ENCODE measurements at regions not wholly inside any gene's neighbourhood (a gene's known extent, or its start where the extent isn't known, plus 50 kb on each side); places are given as distances from the start of the nearest gene placed in this dataset.

DNA sequence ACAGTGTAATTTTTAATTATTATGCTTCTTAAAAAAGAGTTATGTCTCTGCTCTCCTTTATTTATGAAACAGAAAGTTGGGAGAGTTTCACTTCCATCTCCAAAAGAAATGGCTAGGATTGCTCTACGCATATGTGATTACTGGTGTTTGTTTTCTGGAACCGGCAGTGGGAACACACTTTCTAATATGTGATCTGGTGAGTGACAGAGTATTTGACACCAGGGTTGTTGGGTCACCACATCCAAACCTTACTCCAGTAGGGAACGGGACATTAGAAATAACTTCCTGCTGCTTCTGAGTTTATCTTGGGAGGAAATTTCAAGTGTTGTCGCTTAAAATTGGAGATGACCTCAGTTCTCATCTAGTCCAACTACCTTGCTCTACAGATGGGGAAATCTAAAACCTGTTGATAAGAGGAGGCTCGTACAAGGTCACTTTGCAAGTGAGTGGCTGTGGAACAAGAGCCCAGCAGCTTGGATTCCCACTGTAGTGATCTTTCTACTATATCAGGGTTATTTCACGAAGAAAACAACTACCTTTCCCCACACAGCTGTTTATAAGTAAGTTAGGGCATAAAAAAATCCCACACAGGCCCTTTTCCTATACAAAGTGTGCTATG lies 108.5 kb downstream of the TTC32 start:
- Histone ChIP-seq H3K36me3 (ENCODE audit: control insufficient read depth, insufficient read depth, low read length) (no peaks in the 10 kb centered on the region), H3K4me3 (ENCODE audit: low read length) (no peak overlapping the region), H3K9ac (ENCODE audit: extremely low read depth, low read length, poor library complexity, severe bottlenecking) (no peak overlapping the region), H3K4me1 (ENCODE audit: control insufficient read depth, insufficient read depth, low read length) (no peaks in the 10 kb centered on the region), H3K9me3 (ENCODE audit: control insufficient read depth, low read length) (no peaks in the 10 kb centered on the region), H3K27me3 (ENCODE audit: control insufficient read depth, insufficient read depth, low read length, poor library complexity, severe bottlenecking) (no peaks in the 10 kb centered on the region), H3K27ac (ENCODE audit: low read depth, low read length) (no peak overlapping the region)
- DNase-seq, result no peak
- H3K27ac Mint-ChIP-seq, result no peak overlapping the region
- H3K36me3 Mint-ChIP-seq (ENCODE audit: low read depth), result no peaks in the 10 kb centered on the region
- TF ChIP-seq, protein P1, sequence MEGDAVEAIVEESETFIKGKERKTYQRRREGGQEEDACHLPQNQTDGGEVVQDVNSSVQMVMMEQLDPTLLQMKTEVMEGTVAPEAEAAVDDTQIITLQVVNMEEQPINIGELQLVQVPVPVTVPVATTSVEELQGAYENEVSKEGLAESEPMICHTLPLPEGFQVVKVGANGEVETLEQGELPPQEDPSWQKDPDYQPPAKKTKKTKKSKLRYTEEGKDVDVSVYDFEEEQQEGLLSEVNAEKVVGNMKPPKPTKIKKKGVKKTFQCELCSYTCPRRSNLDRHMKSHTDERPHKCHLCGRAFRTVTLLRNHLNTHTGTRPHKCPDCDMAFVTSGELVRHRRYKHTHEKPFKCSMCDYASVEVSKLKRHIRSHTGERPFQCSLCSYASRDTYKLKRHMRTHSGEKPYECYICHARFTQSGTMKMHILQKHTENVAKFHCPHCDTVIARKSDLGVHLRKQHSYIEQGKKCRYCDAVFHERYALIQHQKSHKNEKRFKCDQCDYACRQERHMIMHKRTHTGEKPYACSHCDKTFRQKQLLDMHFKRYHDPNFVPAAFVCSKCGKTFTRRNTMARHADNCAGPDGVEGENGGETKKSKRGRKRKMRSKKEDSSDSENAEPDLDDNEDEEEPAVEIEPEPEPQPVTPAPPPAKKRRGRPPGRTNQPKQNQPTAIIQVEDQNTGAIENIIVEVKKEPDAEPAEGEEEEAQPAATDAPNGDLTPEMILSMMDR (conservative IDR thresholded peaks at IDR 0.05), result no peak
- no peaks in the 10 kb centered on the region for H3K9me3 Mint-ChIP-seq
- H3K4me3 Mint-ChIP-seq, result no peak overlapping the region
- no peaks in the 10 kb centered on the region for H3K4me1 Mint-ChIP-seq
- 93% methylated on average over 6 of the region's 6 CpGs; no CpG with 5 or more reads in 1 of the 2 experiments for WGBS, 2 experiments (ENCODE audit: insufficient coverage in 1 of 2, insufficient read length in 1 of 2)
- peaks cover 13% of the 10 kb centered on the region for H3K27me3 Mint-ChIP-seq (ENCODE audit: insufficient read depth)

DNA sequence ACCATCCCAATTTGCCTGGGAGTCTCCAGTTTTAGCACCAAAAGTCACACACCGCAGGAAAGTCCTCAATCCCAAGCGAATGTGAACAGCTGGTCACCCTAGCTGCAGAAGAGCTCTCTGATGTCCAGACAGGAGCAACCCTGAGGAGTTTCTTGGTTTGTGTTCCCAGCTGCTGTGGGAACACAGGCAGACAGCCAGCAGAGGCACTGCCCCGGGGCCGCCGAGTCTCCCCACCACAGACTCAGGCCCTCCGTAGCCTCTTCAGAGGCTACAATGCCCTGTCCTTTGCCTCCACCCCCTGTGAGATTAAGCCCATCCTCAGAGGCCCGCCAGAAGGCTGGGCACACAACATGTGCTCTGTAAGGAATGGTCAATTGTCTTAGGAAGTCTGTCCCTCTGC lies 111.5 kb downstream of the TTC32 start:
- Mint-ChIP-seq H3K27me3 (ENCODE audit: insufficient read depth) (peaks cover 21% of the 10 kb centered on the region), H3K36me3 (ENCODE audit: low read depth) (no peaks in the 10 kb centered on the region), H3K9me3 (no peaks in the 10 kb centered on the region), H3K4me1 (peaks cover 21% of the 10 kb centered on the region), H3K27ac (no peak overlapping the region), H3K4me3 (no peak overlapping the region)
- no peak for DNase-seq
- Histone ChIP-seq H3K4me1 (ENCODE audit: control insufficient read depth, insufficient read depth, low read length) (no peaks in the 10 kb centered on the region), H3K9me3 (ENCODE audit: control insufficient read depth, low read length) (no peaks in the 10 kb centered on the region), H3K27ac (ENCODE audit: low read depth, low read length) (no peak overlapping the region), H3K9ac (ENCODE audit: extremely low read depth, low read length, poor library complexity, severe bottlenecking) (no peak overlapping the region), H3K36me3 (ENCODE audit: control insufficient read depth, insufficient read depth, low read length) (no peaks in the 10 kb centered on the region), H3K27me3 (ENCODE audit: control insufficient read depth, insufficient read depth, low read length, poor library complexity, severe bottlenecking) (no peaks in the 10 kb centered on the region), H3K4me3 (ENCODE audit: low read length) (no peak overlapping the region)
- TF ChIP-seq, protein P1 (conservative IDR thresholded peaks at IDR 0.05), result no peak
- WGBS, 2 experiments (ENCODE audit: insufficient coverage in 1 of 2, insufficient read length in 1 of 2), result 91 to 93% methylated on average over 3 to 7 of the region's 7 CpGs

- Mint-ChIP-seq H3K27me3 (ENCODE audit: insufficient read depth) (peaks cover 19% of the 10 kb centered on the region), H3K36me3 (ENCODE audit: low read depth) (no peaks in the 10 kb centered on the region), H3K4me1 (peaks cover 23% of the 10 kb centered on the region), H3K4me3 (no peak overlapping the region), H3K27ac (peak overlapping the region; percentile 10), H3K9me3 (no peaks in the 10 kb centered on the region)
- no peak overlapping the region for H3K4me3 ChIP-seq (ENCODE audit: low read length)
- H3K9me3 ChIP-seq (ENCODE audit: control insufficient read depth, low read length), result no peaks in the 10 kb centered on the region
- TF ChIP-seq, protein P1 (conservative IDR thresholded peaks at IDR 0.05), result no peak
- DNase-seq, result peak; percentile 66
- 49 to 59% methylated on average over 9 to 11 of the region's 11 CpGs for WGBS, 2 experiments (ENCODE audit: insufficient coverage in 1 of 2, insufficient read length in 1 of 2)
- H3K4me1 ChIP-seq (ENCODE audit: control insufficient read depth, insufficient read depth, low read length), result no peaks in the 10 kb centered on the region
- H3K36me3 ChIP-seq (ENCODE audit: control insufficient read depth, insufficient read depth, low read length), result no peaks in the 10 kb centered on the region
- H3K27ac ChIP-seq (ENCODE audit: low read depth, low read length), result no peak overlapping the region
- no peak overlapping the region for H3K9ac ChIP-seq (ENCODE audit: extremely low read depth, low read length, poor library complexity, severe bottlenecking)
- no peaks in the 10 kb centered on the region for H3K27me3 ChIP-seq (ENCODE audit: control insufficient read depth, insufficient read depth, low read length, poor library complexity, severe bottlenecking)
Measured at GRCh38 chr2:19787134-19787533, 114.6 kb downstream of the TTC32 start.
